ENCODE measurements at regions not wholly inside any gene's neighbourhood (a gene's known extent, or its start where the extent isn't known, plus 50 kb on each side); places are given as distances from the start of the nearest gene placed in this dataset.

GRCh38 chr15:26125664-26126063, 262.5 kb upstream of the ATP10A start:
- H3K27ac ChIP-seq (ENCODE audit: extremely low read depth, low read depth, low read length) = no peak overlapping the region
- no peak overlapping the region for H3K4me3 ChIP-seq (ENCODE audit: low read depth, low read length)
- peaks cover 2% of the 10 kb centered on the region; the same call in 1 of the 2 replicates for H3K4me1 ChIP-seq (ENCODE audit: control insufficient read depth, insufficient read depth, low read length)
- no peaks in the 10 kb centered on the region for H3K9me3 ChIP-seq (ENCODE audit: control insufficient read depth, insufficient read depth, low read depth, low read length)
- ChIA-PET POLR2A (no interaction called here), CTCF (no interaction called here)
- TF ChIP-seq ZNF112 (tag by site-specific recombination; IDR thresholded peaks at IDR 0.05) (no peak), ZBTB20 (tag by site-specific recombination; IDR thresholded peaks at IDR 0.05) (no peak)
- H3K36me3 ChIP-seq (ENCODE audit: control insufficient read depth in 2 of 2, insufficient read depth in 1 of 2, low read length in 2 of 2) = no peaks in the 10 kb centered on the region

- H3K4me3 ChIP-seq (ENCODE audit: low read depth, low read length) = no peak overlapping the region
- no peaks in the 10 kb centered on the region for H3K4me1 ChIP-seq (ENCODE audit: control insufficient read depth, insufficient read depth, low read length)
- CTCF ChIA-PET = no interaction called here
- H3K27ac ChIP-seq (ENCODE audit: extremely low read depth, low read depth, low read length) = no peak overlapping the region
- H3K36me3 ChIP-seq (ENCODE audit: control insufficient read depth in 2 of 2, insufficient read depth in 1 of 2, low read length in 2 of 2) = no peaks in the 10 kb centered on the region
- POLR2A ChIA-PET = no interaction called here
- no peaks in the 10 kb centered on the region for H3K9me3 ChIP-seq (ENCODE audit: control insufficient read depth, insufficient read depth, low read depth, low read length)
- TF ChIP-seq ZNF645 (tag by site-specific recombination; IDR thresholded peaks at IDR 0.05) = no peak
- TF ChIP-seq ZNF561 (tag by site-specific recombination; IDR thresholded peaks at IDR 0.05; ENCODE audit: borderline replicate concordance) = no peak
- no peak for TF ChIP-seq ZNF664 (tag by site-specific recombination; IDR thresholded peaks at IDR 0.05)
- no peak for TF ChIP-seq ZNF518A (tag by site-specific recombination; conservative IDR thresholded peaks at IDR 0.05; ENCODE audit: low read depth)
These were observed 256.2 kb upstream of the ATP10A start for GRCh38 chr15:26119322-26119721.

GRCh38 chr15:26115229-26115943, 252.3 kb upstream of the ATP10A start:
- no peaks in the 10 kb centered on the region for H3K9me3 ChIP-seq (ENCODE audit: control insufficient read depth, insufficient read depth, low read depth, low read length)
- H3K4me3 ChIP-seq (ENCODE audit: low read depth, low read length) = no peak overlapping the region
- CTCF ChIA-PET = no interaction called here
- H3K36me3 ChIP-seq (ENCODE audit: control insufficient read depth in 2 of 2, insufficient read depth in 1 of 2, low read length in 2 of 2) = no peaks in the 10 kb centered on the region
- no peak overlapping the region for H3K27ac ChIP-seq (ENCODE audit: extremely low read depth, low read depth, low read length)
- TF ChIP-seq OVOL3 (tag by site-specific recombination; IDR thresholded peaks at IDR 0.05) (no peak), SALL2 (tag by site-specific recombination; IDR thresholded peaks at IDR 0.05; ENCODE audit: borderline replicate concordance) (no peak), ZNF629 (tag by site-specific recombination; IDR thresholded peaks at IDR 0.05) (no peak), ZNF433 (tag by site-specific recombination; IDR thresholded peaks at IDR 0.05; ENCODE audit: low read depth) (no peak), PRDM10 (tag by site-specific recombination; IDR thresholded peaks at IDR 0.05) (no peak), KLF9 (tag by site-specific recombination; IDR thresholded peaks at IDR 0.05; ENCODE audit: low read depth) (no peak), MZF1 (tag by site-specific recombination; IDR thresholded peaks at IDR 0.05; ENCODE audit: borderline replicate concordance) (no peak), ZNF830 (tag by site-specific recombination; IDR thresholded peaks at IDR 0.05; ENCODE audit: low read depth) (no peak), ZIC2 (tag by site-specific recombination; IDR thresholded peaks at IDR 0.05) (no peak), ZNF585B (tag by site-specific recombination; IDR thresholded peaks at IDR 0.05) (no peak), ZNF785 (tag by site-specific recombination; IDR thresholded peaks at IDR 0.05) (no peak), ZNF184 (tag by site-specific recombination; IDR thresholded peaks at IDR 0.05) (no peak), ZNF544 (tag by site-specific recombination; IDR thresholded peaks at IDR 0.05) (no peak), ZNF202 (tag by site-specific recombination; IDR thresholded peaks at IDR 0.05; ENCODE audit: borderline replicate concordance) (no peak), ZNF670 (tag by site-specific recombination; IDR thresholded peaks at IDR 0.05; ENCODE audit: low read depth) (no peak)
- POLR2A ChIA-PET = no interaction called here
- H3K4me1 ChIP-seq (ENCODE audit: control insufficient read depth, insufficient read depth, low read length) = no peaks in the 10 kb centered on the region

Data from HEK293 (cell line).